MM.1S (cell line): ENCODE measurements at regions not wholly inside any gene's neighbourhood (a gene's known extent, or its start where the extent isn't known, plus 50 kb on each side); places are given as distances from the start of the nearest gene placed in this dataset.

ENCODE experiments used
- EZH2 ChIP-seq: fragments of 300-600 bp; sonication (generic); optimal IDR thresholded peaks from 2 replicates; pipeline ENCODE3; 2017; ENCODE audit warnings: low read depth, mild to moderate bottlenecking, antibody characterized with exemption, low read length, mixed read lengths
- TF ChIP-seq, protein P1 (sequence below): fragments of 300-600 bp; sonication (generic); IDR thresholded peaks from 2 replicates; pipeline ENCODE4 v1.5.1; 2016; ENCODE audit warnings: antibody characterized with exemption, low read length, mixed read lengths

DNA sequence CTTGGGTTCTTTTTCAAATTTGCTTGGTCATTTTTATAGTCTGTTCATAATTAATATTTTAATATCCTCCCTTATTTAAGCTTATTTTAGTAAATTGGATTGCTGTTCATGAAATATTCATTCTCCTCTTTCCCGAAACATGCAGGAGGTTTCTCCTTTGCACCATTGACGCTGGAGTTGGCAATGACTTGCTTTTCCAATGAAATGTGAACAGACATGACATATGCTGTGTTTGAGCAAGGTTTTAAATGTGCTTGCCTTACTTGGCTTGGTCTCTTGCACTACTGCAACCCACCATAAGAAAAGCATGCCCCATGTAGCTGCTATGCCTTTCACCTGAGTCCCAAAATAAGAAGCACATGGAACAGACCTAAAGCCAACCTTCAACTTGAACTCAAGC is 498.0 kb upstream of the NFIA start:
- TF ChIP-seq, protein P1, sequence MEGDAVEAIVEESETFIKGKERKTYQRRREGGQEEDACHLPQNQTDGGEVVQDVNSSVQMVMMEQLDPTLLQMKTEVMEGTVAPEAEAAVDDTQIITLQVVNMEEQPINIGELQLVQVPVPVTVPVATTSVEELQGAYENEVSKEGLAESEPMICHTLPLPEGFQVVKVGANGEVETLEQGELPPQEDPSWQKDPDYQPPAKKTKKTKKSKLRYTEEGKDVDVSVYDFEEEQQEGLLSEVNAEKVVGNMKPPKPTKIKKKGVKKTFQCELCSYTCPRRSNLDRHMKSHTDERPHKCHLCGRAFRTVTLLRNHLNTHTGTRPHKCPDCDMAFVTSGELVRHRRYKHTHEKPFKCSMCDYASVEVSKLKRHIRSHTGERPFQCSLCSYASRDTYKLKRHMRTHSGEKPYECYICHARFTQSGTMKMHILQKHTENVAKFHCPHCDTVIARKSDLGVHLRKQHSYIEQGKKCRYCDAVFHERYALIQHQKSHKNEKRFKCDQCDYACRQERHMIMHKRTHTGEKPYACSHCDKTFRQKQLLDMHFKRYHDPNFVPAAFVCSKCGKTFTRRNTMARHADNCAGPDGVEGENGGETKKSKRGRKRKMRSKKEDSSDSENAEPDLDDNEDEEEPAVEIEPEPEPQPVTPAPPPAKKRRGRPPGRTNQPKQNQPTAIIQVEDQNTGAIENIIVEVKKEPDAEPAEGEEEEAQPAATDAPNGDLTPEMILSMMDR, result no peak
- no peak for TF ChIP-seq EZH2
